Activated CD8-positive, alpha-beta memory T cell treated with anti-CD3 and anti-CD28 coated beads, Interleukin-2, amount 50 U/mL, for 1 hour (primary cell): ENCODE measurements at regions not wholly inside any gene's neighbourhood (a gene's known extent, or its start where the extent isn't known, plus 50 kb on each side); places are given as distances from the start of the nearest gene placed in this dataset.

Experiments
- DNase-seq: peaks from one replicate; pipeline ENCODE4 v3.0.0-alpha.2; 2020; ENCODE audit errors: extremely low read depth

DNA sequence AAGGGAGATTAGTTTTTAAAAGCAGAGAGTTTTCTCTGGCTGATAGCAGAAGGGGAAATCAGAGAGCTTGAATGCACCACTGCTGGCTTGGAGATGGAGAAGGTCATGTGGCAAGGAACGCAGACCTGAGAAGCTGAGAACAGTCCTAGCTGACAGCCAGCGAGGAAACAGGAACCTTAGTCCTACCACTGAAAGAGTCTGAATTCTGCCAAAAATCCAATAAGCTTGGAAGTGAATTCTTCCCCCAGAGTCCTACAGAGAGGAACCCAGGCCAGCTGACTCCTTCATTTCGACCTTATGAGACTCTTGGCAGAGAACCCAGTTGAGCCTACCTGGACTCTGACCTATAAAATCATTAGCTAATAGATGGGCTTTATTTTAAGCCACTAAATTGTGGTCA lies 371.9 kb upstream of the TNP1 start:
- no peak for DNase-seq

- DNase-seq, result no peak
Observed at GRCh38 chr2:217231212-217231611, 371.3 kb upstream of the TNP1 start.

- DNase-seq, result no peak
Observed at GRCh38 chr2:217228732-217229131, 368.9 kb upstream of the TNP1 start.

- DNase-seq, result no peak
Observed at GRCh38 chr2:217227794-217228193, 367.9 kb upstream of the TNP1 start.

DNA sequence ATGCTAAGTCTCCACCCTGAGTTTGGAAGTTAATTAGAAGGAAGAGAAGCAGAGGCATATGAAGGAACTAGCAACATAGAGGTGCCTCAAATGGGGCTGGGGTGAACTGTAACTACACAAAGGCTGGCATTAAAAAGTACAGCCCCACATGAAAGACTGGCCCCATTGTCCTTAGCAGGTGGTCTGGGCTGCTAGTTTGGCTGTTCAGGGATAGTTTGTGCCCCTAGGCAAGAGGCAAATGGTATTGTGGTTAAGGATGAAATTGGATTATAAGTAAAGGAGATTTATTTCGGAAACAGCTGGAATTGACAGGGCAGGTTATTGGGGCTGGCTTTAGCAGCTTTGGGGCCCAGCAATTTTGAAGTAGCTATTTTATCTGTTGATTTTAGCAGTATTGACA lies 365.7 kb upstream of the TNP1 start:
- DNase-seq, result no peak

DNA sequence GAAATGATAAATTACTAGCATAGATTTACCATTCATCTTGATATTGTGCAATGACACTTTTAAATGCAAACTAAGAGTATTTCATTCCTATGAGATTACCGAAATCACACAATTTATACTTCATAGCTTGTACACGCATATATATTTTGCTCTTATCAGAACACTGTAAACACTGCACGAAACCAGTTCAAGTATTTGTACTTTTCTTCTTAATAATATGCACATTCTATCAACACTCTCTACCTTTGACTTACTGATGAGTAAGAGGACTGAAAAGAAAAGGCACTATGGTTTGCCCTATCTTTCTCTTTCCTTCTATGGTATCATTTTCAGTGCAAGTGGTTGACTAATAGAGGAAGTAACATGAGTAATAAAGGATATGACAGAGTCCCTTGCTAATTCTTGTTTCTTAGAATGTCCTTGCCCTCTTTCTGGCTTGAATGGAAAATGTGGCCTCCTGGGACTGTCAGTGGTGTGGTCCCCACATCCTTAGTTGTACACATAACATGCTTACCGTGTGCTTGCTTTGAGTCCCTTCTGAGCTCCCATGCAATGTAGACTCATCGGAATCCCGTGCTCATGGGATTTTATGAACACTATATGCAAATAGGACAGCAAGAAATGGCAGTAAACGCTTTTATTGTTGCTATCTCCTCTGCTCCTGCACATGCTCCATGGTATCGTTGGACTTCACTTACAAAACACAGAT lies 363.5 kb upstream of the TNP1 start:
- no peak for DNase-seq

- DNase-seq, result no peak
Observed at GRCh38 chr2:217222309-217222910, 362.5 kb upstream of the TNP1 start.

DNA sequence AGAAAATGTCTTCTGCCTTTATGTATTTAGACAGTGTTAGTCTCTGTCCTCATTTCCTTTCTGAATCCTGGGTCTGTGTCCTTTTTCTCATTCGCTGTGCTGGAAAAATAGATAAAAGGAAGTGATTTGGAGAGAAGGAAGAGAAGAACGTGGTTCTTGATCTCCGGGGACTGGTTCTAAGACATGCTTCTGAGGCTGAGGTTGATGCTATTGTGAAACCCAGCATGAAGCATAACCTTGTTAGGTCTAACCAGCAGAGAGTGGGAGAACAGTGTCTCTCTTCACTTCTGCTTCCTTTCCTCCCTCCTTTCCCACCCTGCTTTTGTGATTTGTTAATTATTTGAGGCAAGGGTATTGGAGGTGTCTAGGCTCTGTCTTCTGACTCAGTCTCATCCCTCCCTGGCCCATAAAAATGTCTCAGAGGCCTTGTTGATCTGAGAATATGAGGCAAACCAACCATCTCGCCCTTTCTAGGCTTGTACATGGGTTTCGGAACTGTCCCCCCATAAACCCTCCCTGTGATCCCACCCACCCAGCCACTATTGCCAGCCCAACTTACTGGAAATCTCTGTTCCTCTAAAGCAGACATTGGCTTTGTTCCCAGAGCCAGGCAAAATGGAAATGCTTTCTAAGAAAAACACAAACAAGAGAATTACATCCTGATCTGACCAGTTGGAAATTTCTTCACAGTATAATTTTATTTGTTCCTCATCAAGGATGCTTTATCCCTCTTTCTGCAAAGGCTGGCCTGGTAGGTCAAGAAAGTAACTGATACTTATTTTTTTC lies 360.6 kb upstream of the TNP1 start:
- DNase-seq, result no peak

GRCh38 chr2:217219164-217219520 lies 359.3 kb upstream of the TNP1 start:
- no peak for DNase-seq

DNA sequence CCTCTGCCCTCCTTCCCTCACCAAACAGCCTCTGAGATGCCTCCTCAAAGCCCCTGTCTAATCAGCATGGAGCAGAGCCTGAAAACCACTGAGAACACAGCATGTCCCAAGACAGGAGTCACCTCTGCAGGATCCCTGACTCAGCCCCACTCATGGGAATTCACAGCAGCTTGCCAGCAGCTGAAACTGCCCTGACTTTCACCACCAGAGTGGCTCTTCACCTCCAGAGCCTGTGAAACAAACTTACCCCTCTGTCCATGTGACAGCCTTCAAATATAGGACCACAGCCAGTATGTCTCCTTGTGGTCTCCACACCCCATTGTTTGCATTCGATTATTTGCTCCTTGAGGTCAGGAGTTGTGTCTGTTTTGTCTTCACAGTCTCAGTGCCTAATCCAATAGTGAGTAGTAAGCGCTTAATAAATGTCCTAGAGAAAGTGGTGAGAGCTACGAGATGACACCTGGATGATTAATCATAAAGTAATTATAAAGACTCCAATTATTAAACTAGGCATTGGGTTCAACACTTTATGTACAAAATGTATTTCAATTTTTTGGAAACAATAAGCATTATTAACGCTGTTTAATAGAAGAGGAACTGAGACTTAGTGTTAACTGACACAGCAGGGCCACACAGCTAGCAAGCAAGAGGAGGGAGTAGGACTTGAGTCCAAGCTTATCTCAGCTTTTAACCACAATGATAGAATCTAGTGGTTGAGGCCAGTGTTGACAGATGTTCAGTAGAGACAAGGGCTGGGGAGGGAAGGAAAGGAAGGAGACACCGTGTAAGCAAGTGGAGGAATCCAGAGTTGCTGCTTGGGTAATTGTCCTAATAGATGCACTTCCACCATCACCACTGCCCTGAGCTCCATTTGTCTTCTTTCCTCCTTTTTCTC lies 358.7 kb upstream of the TNP1 start:
- DNase-seq, result no peak

- DNase-seq, result no peak
Observed at GRCh38 chr2:217216982-217217381, 357.1 kb upstream of the TNP1 start.

- no peak for DNase-seq
Observed at GRCh38 chr2:217216316-217216715, 356.5 kb upstream of the TNP1 start.

DNA sequence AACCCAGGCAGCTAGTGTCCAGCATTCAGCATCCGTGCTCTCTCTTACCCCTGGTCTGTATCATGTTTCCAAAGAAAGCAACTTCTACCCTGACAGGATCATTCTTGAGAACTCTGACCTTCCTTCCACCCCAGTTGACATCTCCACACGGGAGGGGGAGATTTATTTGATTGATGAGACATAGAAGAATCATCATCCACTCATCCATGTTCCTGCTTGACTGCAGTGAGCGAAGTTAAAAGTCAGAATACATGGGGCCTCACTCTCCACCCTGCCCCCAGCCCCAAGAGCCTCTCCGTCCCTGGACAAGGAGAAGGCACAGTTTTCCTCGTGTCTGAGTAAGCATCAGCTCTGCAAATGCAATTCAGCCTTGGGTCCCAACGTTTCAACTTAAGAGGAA lies 356.0 kb upstream of the TNP1 start:
- DNase-seq, result no peak

- DNase-seq, result no peak
Observed at GRCh38 chr2:217208867-217209266, 349.0 kb upstream of the TNP1 start.

DNA sequence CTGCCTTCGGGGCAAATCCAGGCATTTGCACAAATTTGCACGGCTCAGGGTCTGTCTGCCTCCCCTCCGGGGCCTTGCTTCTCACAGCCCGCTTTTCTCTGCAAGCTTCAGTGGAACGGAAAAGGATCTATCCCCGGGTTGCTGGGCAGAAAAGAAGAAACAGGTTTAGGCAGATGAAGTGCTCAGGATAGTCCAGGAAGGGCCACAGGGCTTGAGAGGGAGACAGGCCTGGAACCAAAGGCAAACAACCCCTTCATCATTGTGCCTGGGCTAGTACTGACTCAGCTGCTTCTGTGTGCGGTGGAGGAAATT lies 347.8 kb upstream of the TNP1 start:
- DNase-seq, result no peak

DNA sequence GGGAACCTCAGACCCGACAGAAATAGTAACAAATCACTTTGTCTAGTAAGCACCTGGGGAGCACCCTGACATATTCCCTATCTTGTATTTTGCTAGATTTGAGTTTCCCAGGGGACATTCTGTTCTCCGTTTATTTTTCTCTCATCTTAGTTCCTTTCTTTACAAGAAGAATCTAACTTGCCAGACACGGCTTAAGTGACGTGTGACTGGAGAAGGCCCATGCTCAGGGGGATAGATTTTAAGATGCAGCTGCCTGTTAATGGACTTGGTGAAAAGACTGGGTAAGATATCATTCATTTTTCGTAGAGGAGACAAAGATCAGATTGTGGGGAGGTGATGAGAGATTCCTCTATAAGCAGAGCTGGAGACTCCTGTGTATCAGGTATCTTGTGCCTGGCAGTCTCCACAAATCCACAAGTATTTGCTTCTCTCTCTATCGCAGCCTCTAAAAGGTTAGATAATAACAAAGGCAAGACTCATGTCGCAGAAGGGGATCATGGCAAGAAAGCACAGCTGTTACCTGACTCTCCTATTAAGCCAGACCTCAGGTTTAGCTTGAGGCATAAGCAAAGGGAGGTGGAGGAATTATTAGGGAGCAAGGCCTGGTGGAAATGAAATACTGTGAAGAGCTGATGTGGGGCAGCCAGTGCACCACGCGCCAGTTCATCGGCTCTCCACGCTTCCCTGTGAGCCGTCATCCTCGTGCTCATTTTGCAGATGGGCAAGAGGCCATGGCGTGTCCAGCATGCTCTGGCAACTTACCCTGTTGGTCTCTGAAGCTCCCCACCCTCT lies 347.2 kb upstream of the TNP1 start:
- no peak for DNase-seq

DNA sequence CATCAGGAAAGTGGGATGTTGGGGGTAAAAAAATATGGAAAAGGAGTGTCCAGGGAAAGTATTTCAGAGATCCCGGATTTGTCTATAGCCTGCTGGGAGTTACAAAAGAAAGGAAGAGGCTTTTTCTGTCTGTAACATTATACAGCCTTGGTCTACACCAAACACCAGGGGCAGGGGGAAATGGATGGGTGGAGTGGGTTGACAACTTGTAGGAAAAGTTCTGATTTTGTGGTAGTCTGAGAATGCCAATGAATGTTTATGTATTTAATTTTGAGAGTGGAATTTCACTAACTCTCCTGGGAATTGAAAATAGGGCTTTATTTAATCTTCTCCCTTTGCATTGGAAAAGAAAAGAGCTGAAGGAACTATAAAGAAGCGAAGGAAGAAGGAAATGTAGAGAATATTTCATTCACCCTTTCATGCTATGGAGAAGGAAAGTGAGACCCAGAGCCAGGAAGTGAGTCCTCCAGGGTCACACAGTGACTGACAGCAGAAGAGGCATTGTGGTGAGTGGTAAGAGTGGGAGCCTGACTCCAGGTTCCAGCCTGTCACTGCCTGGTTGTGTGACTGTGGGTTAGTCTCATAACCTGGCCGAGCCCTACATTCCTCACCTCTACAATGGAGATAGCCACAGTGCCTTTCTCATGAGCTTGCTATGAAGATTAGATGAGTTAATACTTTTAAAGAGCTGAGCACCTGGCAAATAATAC lies 346.3 kb upstream of the TNP1 start:
- no peak for DNase-seq

DNA sequence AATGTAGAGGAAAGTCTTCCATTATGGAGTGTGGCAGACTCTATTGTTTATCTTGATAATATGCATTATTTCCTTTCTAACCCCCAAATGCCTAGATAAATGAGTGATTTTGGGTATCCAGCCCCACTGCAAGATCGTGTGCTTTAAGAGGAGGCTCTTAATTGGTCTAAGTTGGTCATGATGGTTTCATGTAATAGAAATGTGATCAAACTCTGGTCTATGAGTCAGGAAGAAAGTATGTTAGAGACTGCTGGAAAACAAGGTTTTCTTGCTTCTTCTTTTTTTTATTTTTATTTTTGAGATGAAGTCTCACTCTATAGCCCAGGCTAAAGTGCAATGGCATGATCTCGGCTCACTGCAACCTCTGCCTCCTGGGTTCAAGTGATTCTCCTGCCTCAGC lies 344.5 kb upstream of the TNP1 start:
- no peak for DNase-seq

- DNase-seq, result no peak
Observed at GRCh38 chr2:217203086-217203485, 343.2 kb upstream of the TNP1 start.

DNA sequence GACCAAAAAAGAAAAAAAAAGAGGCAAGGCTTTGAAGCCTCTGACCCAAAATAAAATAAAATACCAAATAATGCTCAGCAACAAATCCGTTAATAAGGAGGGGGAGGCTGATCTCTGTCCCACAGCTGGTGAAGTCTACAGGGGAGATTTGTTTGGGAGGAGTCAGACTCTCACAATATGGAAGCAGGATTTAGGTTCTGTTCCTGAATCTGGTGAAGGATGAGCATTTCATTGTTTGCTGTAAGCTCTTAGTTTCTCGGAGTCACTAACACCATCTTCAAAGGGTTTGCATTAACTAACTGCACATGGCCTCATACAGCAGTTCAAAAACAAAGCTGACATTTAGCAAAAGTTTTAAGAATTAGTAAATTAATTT lies 339.4 kb upstream of the TNP1 start:
- DNase-seq, result no peak
